Astrocyte (in vitro differentiated cells and primary cell): ENCODE measurements at regions not wholly inside any gene's neighbourhood (a gene's known extent, or its start where the extent isn't known, plus 50 kb on each side); places are given as distances from the start of the nearest gene placed in this dataset.

ENCODE experiments used
- DNase-seq: peaks from one replicate; pipeline ENCODE4 v3.0.0-alpha.2; 2010; ENCODE audit warnings: low read depth
- FAIRE-seq: peaks from 2 replicates; lab custom pipeline; 2011; peaks lifted over from hg19 to GRCh38; lab: Jason Lieb, UNC
- H2AFZ ChIP-seq: 2 replicates; pipeline ENCODE4 v1.6.0; 2012; ENCODE audit warnings: low read depth, low read length, inconsistent platforms
- H3K27ac ChIP-seq: 2 replicates; pipeline ENCODE4 v1.5.1; 2011; ENCODE audit warnings: low read depth, low read length, inconsistent platforms
- H3K27me3 ChIP-seq: 2 replicates; pipeline ENCODE4 v1.6.0; 2011; ENCODE audit warnings: low read length, inconsistent platforms; ENCODE audit not compliant: insufficient read depth
- H3K36me3 ChIP-seq: 2 replicates; pipeline ENCODE4 v1.5.1; 2011; ENCODE audit warnings: low read length, inconsistent platforms; ENCODE audit not compliant: insufficient read depth
- H3K4me1 ChIP-seq: 2 replicates; pipeline ENCODE4 v1.5.1; 2011; ENCODE audit warnings: low read length, inconsistent platforms; ENCODE audit not compliant: insufficient read depth
- H3K4me2 ChIP-seq: 2 replicates; pipeline ENCODE4 v1.6.0; 2012; ENCODE audit warnings: low read length, inconsistent platforms
- H3K4me3 ChIP-seq: 2 replicates; pipeline ENCODE4 v1.5.1; 2011; ENCODE audit warnings: low read depth, mild to moderate bottlenecking, low read length, inconsistent platforms; ENCODE audit not compliant: insufficient read depth
- H3K79me2 ChIP-seq: 2 replicates; pipeline ENCODE4 v1.6.0; 2012; ENCODE audit warnings: mild to moderate bottlenecking, low read length, inconsistent platforms; ENCODE audit not compliant: insufficient read depth
- H3K9ac ChIP-seq: 2 replicates; pipeline ENCODE4 v1.6.0; 2012; ENCODE audit warnings: mild to moderate bottlenecking, low read length, inconsistent platforms
- H3K9me3 ChIP-seq: 2 replicates; pipeline ENCODE4 v1.5.1; 2012; ENCODE audit warnings: low read depth, mild to moderate bottlenecking, low read length, inconsistent platforms; ENCODE audit not compliant: insufficient read depth
- H4K20me1 ChIP-seq: 2 replicates; pipeline ENCODE4 v1.6.0; 2012; ENCODE audit warnings: low read length, inconsistent platforms; ENCODE audit not compliant: insufficient read depth
- H3K27ac Mint-ChIP-seq: one replicate; pipeline ENCODE4 v1.8.0; 2021; ENCODE audit warnings: mild to moderate bottlenecking, mixed read lengths; ENCODE audit not compliant: unreplicated experiment
- H3K27me3 Mint-ChIP-seq: one replicate; pipeline ENCODE4 v1.8.0; 2021; ENCODE audit warnings: low read depth, mixed read lengths; ENCODE audit not compliant: unreplicated experiment
- H3K36me3 Mint-ChIP-seq: one replicate; pipeline ENCODE4 v1.8.0; 2021; ENCODE audit warnings: low read depth, mixed read lengths; ENCODE audit not compliant: unreplicated experiment
- H3K4me1 Mint-ChIP-seq: one replicate; pipeline ENCODE4 v1.8.0; 2021; ENCODE audit warnings: low read depth, mixed read lengths; ENCODE audit not compliant: unreplicated experiment
- H3K4me3 Mint-ChIP-seq: one replicate; pipeline ENCODE4 v1.8.0; 2021; ENCODE audit warnings: mild to moderate bottlenecking, moderate library complexity, mixed read lengths; ENCODE audit not compliant: unreplicated experiment
- H3K9me3 Mint-ChIP-seq: one replicate; pipeline ENCODE4 v1.8.0; 2021; ENCODE audit warnings: mild to moderate bottlenecking, mixed read lengths; ENCODE audit not compliant: unreplicated experiment
- CTCF ChIP-seq: IDR thresholded peaks from 2 replicates; pipeline ENCODE4 v1.5.1; 2011; ENCODE audit warnings: low read depth, mild to moderate bottlenecking, inconsistent platforms, low read length, moderate library complexity; ENCODE audit not compliant: insufficient read depth
- EZH2 ChIP-seq: IDR thresholded peaks from 2 replicates; pipeline ENCODE4 v1.6.1; 2012; ENCODE audit warnings: mild to moderate bottlenecking, low read length, inconsistent platforms; ENCODE audit not compliant: insufficient read depth

DNA sequence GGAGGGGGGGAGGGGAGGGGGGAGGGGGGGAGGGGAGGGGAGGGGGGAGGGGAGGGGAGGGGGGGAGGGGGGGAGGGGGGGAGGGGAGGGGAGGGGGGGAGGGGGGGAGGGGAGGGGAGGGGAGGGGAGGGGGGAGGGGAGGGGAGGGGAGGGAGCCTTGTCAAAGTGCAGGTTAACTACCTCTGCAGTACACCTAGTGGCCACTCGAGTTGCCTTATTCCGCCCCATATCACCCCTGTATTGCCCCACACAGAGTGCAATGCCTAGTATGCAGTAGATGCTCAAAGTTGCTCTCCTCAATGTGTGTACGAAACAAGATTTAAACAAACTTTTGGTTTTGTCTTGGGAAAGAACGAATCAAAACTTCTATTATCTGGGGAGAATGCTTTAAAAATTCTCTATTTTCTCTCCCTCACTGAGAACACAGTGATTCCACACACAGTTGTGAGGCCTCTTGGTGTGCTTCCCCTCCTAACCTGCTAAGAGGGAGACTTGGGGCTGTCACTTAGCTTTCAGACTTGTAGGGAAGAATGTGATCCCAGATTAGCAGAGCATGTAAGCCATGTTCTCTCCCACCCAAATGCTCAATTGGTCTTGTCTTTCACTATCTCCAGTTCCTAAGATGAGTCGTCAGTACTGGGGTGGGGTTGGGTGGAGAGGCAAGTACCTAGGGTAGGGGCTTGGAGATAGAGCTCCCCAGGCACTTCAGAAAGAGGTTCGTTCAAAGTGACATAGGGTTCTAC, 79.7 kb upstream of the MAP10 start:
- Histone ChIP-seq H3K4me2 (no peak overlapping the region), H3K4me1 (peaks cover 9% of the 10 kb centered on the region), H3K9ac (no peak overlapping the region), H3K36me3 (no peaks in the 10 kb centered on the region), H4K20me1 (no peaks in the 10 kb centered on the region), H3K9me3 (no peaks in the 10 kb centered on the region), H2AFZ (no peak overlapping the region), H3K79me2 (no peaks in the 10 kb centered on the region), H3K27me3 (no peaks in the 10 kb centered on the region), H3K27ac (no peak overlapping the region), H3K4me3 (no peak overlapping the region)
- no peak for FAIRE-seq
- Mint-ChIP-seq H3K4me1 (peaks cover 2% of the 10 kb centered on the region), H3K4me3 (no peak overlapping the region), H3K27ac (no peak overlapping the region), H3K36me3 (no peaks in the 10 kb centered on the region), H3K27me3 (peaks cover 8% of the 10 kb centered on the region), H3K9me3 (peaks cover 1% of the 10 kb centered on the region)
- TF ChIP-seq CTCF (no peak), EZH2 (no peak)
- DNase-seq: no peak

DNA sequence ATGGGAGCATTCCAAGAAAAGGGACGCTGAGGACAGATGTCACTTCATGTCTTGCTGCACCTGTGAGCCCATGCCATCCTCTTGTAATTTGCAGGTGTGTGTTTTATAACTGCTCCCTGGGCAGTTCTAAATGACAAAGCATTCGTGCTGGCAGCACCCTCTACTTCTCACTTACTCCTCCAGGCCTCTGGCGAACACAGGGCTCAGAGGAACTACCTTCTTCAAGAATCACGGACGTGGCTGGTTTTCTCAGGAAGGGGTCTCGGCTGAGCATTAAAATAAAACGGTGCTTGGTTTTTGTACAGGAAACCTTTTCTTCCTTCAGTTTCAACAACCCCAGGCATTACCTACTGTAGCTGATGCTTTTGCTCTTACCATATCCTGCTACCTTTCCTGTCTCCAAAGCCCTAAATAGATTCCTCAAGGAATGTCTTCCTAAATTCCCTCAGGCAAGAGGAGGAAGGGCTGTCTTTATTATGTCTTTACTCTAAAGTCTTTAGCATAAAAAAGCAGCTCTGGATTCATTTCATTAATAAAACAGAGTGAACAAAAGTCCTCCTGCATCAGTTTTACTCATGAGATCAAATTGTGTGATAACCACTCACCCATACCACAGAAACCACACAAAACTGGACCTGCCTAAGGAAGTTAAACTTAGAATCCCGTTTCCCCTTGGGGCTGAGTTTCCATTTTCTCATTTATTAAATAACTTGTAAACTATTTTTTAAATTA, 79.0 kb upstream of the MAP10 start:
- Histone ChIP-seq H3K4me1 (peaks cover 9% of the 10 kb centered on the region), H3K79me2 (no peaks in the 10 kb centered on the region), H3K9me3 (no peaks in the 10 kb centered on the region), H3K27ac (no peak overlapping the region), H3K27me3 (no peaks in the 10 kb centered on the region), H3K36me3 (no peaks in the 10 kb centered on the region), H4K20me1 (no peaks in the 10 kb centered on the region), H3K9ac (no peak overlapping the region), H2AFZ (no peak overlapping the region), H3K4me2 (peak overlapping the region; percentile 14), H3K4me3 (no peak overlapping the region)
- Mint-ChIP-seq H3K36me3 (no peaks in the 10 kb centered on the region), H3K4me3 (no peak overlapping the region), H3K27me3 (peaks cover 8% of the 10 kb centered on the region), H3K27ac (no peak overlapping the region), H3K4me1 (peaks cover 2% of the 10 kb centered on the region), H3K9me3 (peaks cover 2% of the 10 kb centered on the region)
- no peak for TF ChIP-seq CTCF
- TF ChIP-seq EZH2: no peak
- DNase-seq: peak; percentile 92
- FAIRE-seq: no peak
